HCT116 (cell line): ENCODE measurements at regions not wholly inside any gene's neighbourhood (a gene's known extent, or its start where the extent isn't known, plus 50 kb on each side); places are given as distances from the start of the nearest gene placed in this dataset.

Experiments
- ATAC-seq: fragments of 200-7000 bp; cut with Tn5 transposase; 2 replicates; pipeline ENCODE4 v1.9.1; 2020; ENCODE audit warnings: mild to moderate bottlenecking, moderate library complexity
- BruUV-seq: library from RNA; stranded (reverse); fragments of 400-500 nt; replicated peaks from 2 replicates; lab custom pipeline; 2021; lab: Mats Ljungman, UMichigan
- CTCF ChIA-PET: fragments of 300-600 bp; sonication (Branson Sonifier 250); formaldehyde crosslinking; loops from one replicate; lab custom pipeline; 2021; ENCODE audit warnings: antibody characterized with exemption; lab: Charles Lee
- POLR2A ChIA-PET: fragments of 300-600, 350-600 bp; sonication (Branson Sonifier 250); formaldehyde crosslinking; loops from one replicate; lab custom pipeline; 2021; ENCODE audit warnings: antibody characterized with exemption; lab: Charles Lee
- RAD21 ChIA-PET, 2 experiments: fragments of 300-600 bp; sonication (Branson Sonifier 250); formaldehyde crosslinking; loops; one replicate each; lab custom pipeline; 2023; ENCODE audit warnings: low total read pairs in 2 of 2; ENCODE audit not compliant: uncharacterized antibody in 2 of 2, unreplicated experiment in 2 of 2, low non-redundant PET in 1 of 2; lab: Charles Lee
- DNase-seq: peaks from one replicate; pipeline ENCODE4 v3.0.0-alpha.2; 2010; ENCODE audit warnings: low read depth, low spot score
- H2AFZ ChIP-seq: fragments of 200-600 bp; shearing (Covaris generic), sonication (generic); 2 replicates; pipeline ENCODE4 v1.6.1; 2017; ENCODE audit warnings: low read depth, mixed run types, mixed read lengths, antibody characterized with exemption, low read length; ENCODE audit not compliant: poor library complexity, severe bottlenecking
- H3K27ac ChIP-seq: 2 replicates; pipeline ENCODE4 v1.5.1; 2012; ENCODE audit warnings: low read depth, low read length
- H3K27me3 ChIP-seq: fragments of 200-600 bp; sonication (generic); 2 replicates; pipeline ENCODE4 v1.6.1; 2016; ENCODE audit warnings: mixed run types, low read length, mixed read lengths; ENCODE audit not compliant: insufficient read depth
- H3K36me3 ChIP-seq, 2 experiments: fragments of 200-500 bp in 1 of 2; fragments of 200-600 bp in 1 of 2; sonication (Bioruptor generic) in 1 of 2; sonication (generic) in 1 of 2; 2 replicates each; pipeline versions ENCODE4 v1.5.1 to v1.6.1; 2014 to 2016; ENCODE audit warnings: low read length in 2 of 2, inconsistent platforms in 1 of 2, mixed read lengths in 1 of 2, mixed run types in 1 of 2; ENCODE audit not compliant: insufficient read depth in 2 of 2, control insufficient read depth in 1 of 2
- H3K4me1 ChIP-seq, 2 experiments: fragments of 200-600 bp in 1 of 2; sonication (generic) in 1 of 2; 2 replicates each; pipeline versions ENCODE4 v1.5.1 to v1.6.1; 2012 to 2017; ENCODE audit warnings: low read length in 2 of 2, inconsistent platforms in 1 of 2, mild to moderate bottlenecking in 1 of 2, mixed read lengths in 1 of 2, mixed run types in 1 of 2, moderate library complexity in 1 of 2; ENCODE audit not compliant: insufficient read depth in 2 of 2, control insufficient read depth in 1 of 2
- H3K4me2 ChIP-seq: fragments of 200-600 bp; sonication (generic); 2 replicates; pipeline ENCODE4 v1.6.1; 2017; ENCODE audit warnings: mixed run types, low read length, mixed read lengths
- H3K4me3 ChIP-seq, 2 experiments: fragments of 200-600 bp in 1 of 2; sonication (generic) in 1 of 2; replicated peaks in 1 of 2; 2 replicates each; pipeline ENCODE4 v1.5.1; 2011 to 2016; ENCODE audit warnings: low read length in 2 of 2, control low read depth in 1 of 2, low read depth in 1 of 2, mild to moderate bottlenecking in 1 of 2, mixed read lengths in 1 of 2, mixed run types in 1 of 2
- H3K79me2 ChIP-seq: fragments of 200-600 bp; sonication (generic); 2 replicates; pipeline ENCODE4 v1.6.1; 2017; ENCODE audit warnings: mild to moderate bottlenecking, mixed run types, low read length, moderate library complexity, mixed read lengths; ENCODE audit not compliant: insufficient read depth
- H3K9ac ChIP-seq: fragments of 200-600 bp; sonication (generic); 2 replicates; pipeline ENCODE4 v1.6.1; 2016; ENCODE audit warnings: low read length, mixed read lengths
- H3K9me2 ChIP-seq: fragments of 200-600 bp; sonication (generic), shearing (Covaris generic); 2 replicates; pipeline ENCODE4 v1.6.1; 2017; ENCODE audit warnings: mixed run types, mild to moderate bottlenecking, moderate library complexity; ENCODE audit not compliant: insufficient read depth
- H3K9me3 ChIP-seq, 2 experiments: fragments of 200-500 bp in 1 of 2; fragments of 200-600 bp in 1 of 2; sonication (Bioruptor generic) in 1 of 2; sonication (generic) in 1 of 2; 2 replicates each; pipeline ENCODE4 v1.6.1; 2014 to 2017; ENCODE audit warnings: low read length in 2 of 2, mixed read lengths in 2 of 2, inconsistent platforms in 1 of 2, low read depth in 1 of 2, mild to moderate bottlenecking in 1 of 2, mixed run types in 1 of 2, moderate library complexity in 1 of 2; ENCODE audit not compliant: control insufficient read depth in 1 of 2, insufficient read depth in 1 of 2
- H4K20me1 ChIP-seq: fragments of 200-600 bp; sonication (generic), shearing (Covaris generic); 2 replicates; pipeline ENCODE4 v1.6.1; 2017; ENCODE audit warnings: mixed run types, mild to moderate bottlenecking, moderate library complexity; ENCODE audit not compliant: insufficient read depth
- ATF3 ChIP-seq: IDR thresholded peaks from 2 replicates; pipeline ENCODE4 v1.6.1; 2012
- CTCF ChIP-seq, 3 experiments: fragments of 200-600 bp in 1 of 3; sonication (generic) in 1 of 3; IDR thresholded peaks in 2 of 3; conservative IDR thresholded peaks in 1 of 3; 2 replicates each; pipeline ENCODE4 v1.5.1; 2012 to 2017; ENCODE audit warnings: low read depth in 2 of 3, low read length in 2 of 3, antibody characterized with exemption in 1 of 3, borderline replicate concordance in 1 of 3, control low read depth in 1 of 3, mild to moderate bottlenecking in 1 of 3, mixed read lengths in 1 of 3, mixed run types in 1 of 3, moderate library complexity in 1 of 3; ENCODE audit not compliant: insufficient read depth in 1 of 3
- ELF1 ChIP-seq: IDR thresholded peaks from 2 replicates; pipeline ENCODE4 v1.6.1; 2012; ENCODE audit warnings: low read depth, borderline replicate concordance
- JUND ChIP-seq: IDR thresholded peaks from 2 replicates; pipeline ENCODE4 v1.6.1; 2012
- POLR2AphosphoS5 ChIP-seq: IDR thresholded peaks from 2 replicates; pipeline ENCODE4 v1.6.1; 2011; ENCODE audit warnings: mild to moderate bottlenecking, low read depth, low read length, moderate library complexity
- REST ChIP-seq: IDR thresholded peaks from 2 replicates; pipeline ENCODE4 v1.6.1; 2012; ENCODE audit warnings: low read depth
- SIN3A ChIP-seq: IDR thresholded peaks from 2 replicates; pipeline ENCODE4 v1.6.1; 2012; ENCODE audit warnings: low read depth
- SRF ChIP-seq: IDR thresholded peaks from 2 replicates; pipeline ENCODE4 v1.6.1; 2012; ENCODE audit warnings: low read depth
- TCF7L2 ChIP-seq: IDR thresholded peaks from 2 replicates; pipeline ENCODE4 v1.7.0; 2011; ENCODE audit warnings: borderline replicate concordance, inconsistent platforms; ENCODE audit not compliant: insufficient read depth, insufficient read length; ENCODE audit errors: extremely low read depth
- intact Hi-C: fragments of 100-400 bp; cut with micrococcal nuclease; formaldehyde crosslinking; loops from 2 replicates; pipeline ENCODE4 v1.10.0; 2022
- TF ChIP-seq, protein P1 (sequence below): IDR thresholded peaks from 2 replicates; pipeline ENCODE4 v1.6.1; 2011; ENCODE audit warnings: mild to moderate bottlenecking, low read length, moderate library complexity; ENCODE audit not compliant: insufficient replicate concordance; ENCODE audit errors: extremely low read depth

DNA sequence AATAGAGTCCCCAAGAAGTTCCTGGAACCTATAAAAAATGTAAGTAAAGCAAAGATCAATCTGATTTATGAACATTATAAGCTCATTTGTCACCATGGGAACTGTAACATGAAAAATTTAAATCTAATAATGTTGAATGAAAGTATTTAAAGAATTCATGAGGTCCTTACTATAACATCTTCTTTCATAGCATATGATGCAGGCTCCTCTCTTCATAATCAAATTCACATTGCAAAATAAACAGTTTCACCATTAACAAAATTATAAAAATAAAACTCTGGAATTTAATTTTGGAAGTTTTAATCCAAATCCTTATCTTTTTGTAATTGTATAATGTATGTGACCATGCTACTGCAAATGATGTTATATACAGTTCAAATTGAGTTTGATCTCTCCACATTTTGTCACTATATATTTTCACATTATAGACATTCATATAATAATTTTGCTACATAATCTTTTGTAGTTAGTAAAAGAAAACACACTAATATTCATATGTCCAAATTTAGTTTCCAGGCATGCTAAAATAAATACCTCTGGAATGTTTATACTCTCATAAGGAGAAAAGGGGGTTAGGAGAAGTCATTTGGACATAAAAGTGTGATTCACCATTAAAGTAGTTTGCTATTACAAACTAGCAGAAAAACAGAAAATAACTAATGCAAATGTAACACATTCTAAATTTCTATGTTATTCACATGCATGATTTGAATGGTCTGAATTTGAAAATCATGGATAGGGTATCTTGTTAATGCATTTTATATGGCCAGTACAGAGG is 954.1 kb downstream of the DSC3 start:
- POLR2A ChIA-PET, result no interaction called here
- CTCF ChIA-PET, result no interaction called here
- BruUV-seq, result no TSS peak

DNA sequence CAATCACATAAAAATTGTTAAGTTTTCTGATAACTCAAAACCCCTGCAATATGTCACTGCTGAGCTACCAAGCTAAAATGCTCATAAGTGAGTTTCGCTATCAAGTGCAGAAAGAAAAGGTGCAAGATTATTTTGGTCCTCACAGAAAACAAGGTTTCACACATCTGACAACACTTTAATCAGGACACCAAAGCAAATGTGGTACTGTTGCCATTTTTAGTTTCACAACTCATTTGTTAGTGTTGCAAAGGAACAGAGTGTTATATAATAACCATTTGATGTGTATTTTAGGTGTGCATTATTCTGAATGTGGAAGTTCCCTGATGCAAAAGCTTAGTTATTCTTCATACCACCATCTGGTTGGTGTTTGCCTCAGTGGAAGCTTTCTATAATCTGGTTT is 956.2 kb downstream of the DSC3 start:
- no peak overlapping the region for H3K27ac ChIP-seq
- TF ChIP-seq CTCF (IDR thresholded peaks at IDR 0.05 in 2 of 3, conservative IDR thresholded peaks at IDR 0.05 in 1 of 3; ENCODE audit: borderline replicate concordance in 1 of 3, insufficient read depth in 1 of 3, low read depth in 2 of 3, low read length in 2 of 3) (no peak), SIN3A (no peak), SRF (no peak), ATF3 (no peak), REST (no peak)

More for the DNA sequence above, 954.1 kb downstream of the DSC3 start:
- no peaks in the 10 kb centered on the region for H3K79me2 ChIP-seq
- H3K9me3 ChIP-seq, result no peaks in the 10 kb centered on the region
- H3K27ac ChIP-seq, result no peak overlapping the region
- no peak for DNase-seq
- H3K4me3 ChIP-seq, result no peak overlapping the region
- H3K27me3 ChIP-seq, result no peaks in the 10 kb centered on the region
- H3K9me2 ChIP-seq, result no peaks in the 10 kb centered on the region
- no peaks in the 10 kb centered on the region for H3K4me1 ChIP-seq
- intact Hi-C loops, result no loop called here
- RAD21 ChIA-PET, result no interaction called here
- no peaks in the 10 kb centered on the region for H3K36me3 ChIP-seq
- no peak for ATAC-seq
- H2AFZ ChIP-seq, result no peak overlapping the region
- no peak overlapping the region for H3K4me2 ChIP-seq
- H3K9ac ChIP-seq, result no peak overlapping the region
- H4K20me1 ChIP-seq, result no peaks in the 10 kb centered on the region
- TF ChIP-seq, protein P1, sequence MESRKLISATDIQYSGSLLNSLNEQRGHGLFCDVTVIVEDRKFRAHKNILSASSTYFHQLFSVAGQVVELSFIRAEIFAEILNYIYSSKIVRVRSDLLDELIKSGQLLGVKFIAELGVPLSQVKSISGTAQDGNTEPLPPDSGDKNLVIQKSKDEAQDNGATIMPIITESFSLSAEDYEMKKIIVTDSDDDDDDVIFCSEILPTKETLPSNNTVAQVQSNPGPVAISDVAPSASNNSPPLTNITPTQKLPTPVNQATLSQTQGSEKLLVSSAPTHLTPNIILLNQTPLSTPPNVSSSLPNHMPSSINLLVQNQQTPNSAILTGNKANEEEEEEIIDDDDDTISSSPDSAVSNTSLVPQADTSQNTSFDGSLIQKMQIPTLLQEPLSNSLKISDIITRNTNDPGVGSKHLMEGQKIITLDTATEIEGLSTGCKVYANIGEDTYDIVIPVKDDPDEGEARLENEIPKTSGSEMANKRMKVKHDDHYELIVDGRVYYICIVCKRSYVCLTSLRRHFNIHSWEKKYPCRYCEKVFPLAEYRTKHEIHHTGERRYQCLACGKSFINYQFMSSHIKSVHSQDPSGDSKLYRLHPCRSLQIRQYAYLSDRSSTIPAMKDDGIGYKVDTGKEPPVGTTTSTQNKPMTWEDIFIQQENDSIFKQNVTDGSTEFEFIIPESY, result no peak
- no peak for TF ChIP-seq TCF7L2
- no peak for TF ChIP-seq ELF1
- no peak for TF ChIP-seq POLR2AphosphoS5
- TF ChIP-seq SIN3A, result no peak
- no peak for TF ChIP-seq JUND

More for the DNA sequence above, 956.2 kb downstream of the DSC3 start:
- no peaks in the 10 kb centered on the region for H3K36me3 ChIP-seq
- ChIA-PET POLR2A (no interaction called here), CTCF (no interaction called here), RAD21 (no interaction called here)
- no peak overlapping the region for H3K4me2 ChIP-seq
- no peak overlapping the region for H2AFZ ChIP-seq
- no peak for ATAC-seq
- no peaks in the 10 kb centered on the region for H3K9me2 ChIP-seq
- H3K4me1 ChIP-seq, result no peaks in the 10 kb centered on the region
- no peaks in the 10 kb centered on the region for H3K79me2 ChIP-seq
- no TSS peak for BruUV-seq
- no peaks in the 10 kb centered on the region for H4K20me1 ChIP-seq
- no peak overlapping the region for H3K4me3 ChIP-seq
- no peaks in the 10 kb centered on the region for H3K27me3 ChIP-seq
- H3K9me3 ChIP-seq, result no peaks in the 10 kb centered on the region
- DNase-seq, result no peak
- intact Hi-C loops, result no loop called here
- H3K9ac ChIP-seq, result no peak overlapping the region
